WTC11 (cell line): ENCODE measurements at regions not wholly inside any gene's neighbourhood (a gene's known extent, or its start where the extent isn't known, plus 50 kb on each side); places are given as distances from the start of the nearest gene placed in this dataset.

Experiments
- ATAC-seq: fragments of 200-7000 bp; cut with Tn5 transposase; 2 replicates; pipeline ENCODE4 v1.10.0; 2021; ENCODE audit warnings: mild to moderate bottlenecking, moderate library complexity
- CTCF ChIA-PET: fragments of 300-600 bp; sonication (Branson Sonifier 250); formaldehyde crosslinking; loops from one replicate; lab custom pipeline; 2021; ENCODE audit warnings: antibody characterized with exemption; lab: Charles Lee
- POLR2A ChIA-PET: fragments of 350-600 bp; sonication (Branson Sonifier 250); formaldehyde crosslinking; loops from one replicate; lab custom pipeline; 2021; ENCODE audit warnings: antibody characterized with exemption; lab: Charles Lee
- DNase-seq: peaks from one replicate; pipeline ENCODE4 v3.0.0; 2021; ENCODE audit warnings: low spot score
- H3K27ac Mint-ChIP-seq: 2 replicates; pipeline ENCODE4 v1.8.0; 2021; ENCODE audit warnings: mixed read lengths
- H3K27me3 Mint-ChIP-seq: 2 replicates; pipeline ENCODE4 v1.8.0; 2021; ENCODE audit warnings: low read depth, mild to moderate bottlenecking, moderate library complexity, mixed read lengths
- H3K36me3 Mint-ChIP-seq: 2 replicates; pipeline ENCODE4 v1.8.0; 2021; ENCODE audit warnings: mixed read lengths
- H3K4me1 Mint-ChIP-seq: 2 replicates; pipeline ENCODE4 v1.8.0; 2022; ENCODE audit warnings: mixed read lengths
- H3K4me3 Mint-ChIP-seq: 2 replicates; pipeline ENCODE4 v1.8.0; 2021; ENCODE audit warnings: mild to moderate bottlenecking, moderate library complexity, mixed read lengths
- H3K9me3 Mint-ChIP-seq: 2 replicates; pipeline ENCODE4 v1.8.0; 2021; ENCODE audit warnings: mixed read lengths
- AR ChIP-seq: fragments of 250-450 bp; sonication (Bioruptor Pico); IDR thresholded peaks from 2 replicates; pipeline ENCODE4 v1.9.0; 2021; ENCODE audit warnings: mild to moderate bottlenecking
- ATF1 ChIP-seq: sonication (generic); formaldehyde crosslinking; IDR thresholded peaks from 2 replicates; pipeline ENCODE4 v1.8.1; 2023; ENCODE audit warnings: mild to moderate bottlenecking, moderate library complexity, missing genetic modification reagents
- CREB1 ChIP-seq: sonication (generic); formaldehyde crosslinking; IDR thresholded peaks from 2 replicates; pipeline ENCODE4 v1.8.0; 2023; ENCODE audit warnings: mild to moderate bottlenecking, missing genetic modification reagents
- CREM ChIP-seq: sonication (generic); formaldehyde crosslinking; IDR thresholded peaks from 2 replicates; pipeline ENCODE4 v1.8.1; 2022; ENCODE audit warnings: mild to moderate bottlenecking, missing genetic modification reagents, moderate library complexity
- CTCF ChIP-seq: fragments of 200-600 bp; IDR thresholded peaks from 2 replicates; pipeline ENCODE4 v1.8.0; 2022; ENCODE audit warnings: antibody characterized with exemption
- E2F4 ChIP-seq: sonication (generic); formaldehyde crosslinking; IDR thresholded peaks from 2 replicates; pipeline ENCODE4 v1.8.1; 2022; ENCODE audit warnings: low read depth, mild to moderate bottlenecking, moderate library complexity, missing genetic modification reagents, borderline replicate concordance
- ESRRA ChIP-seq: sonication (generic); formaldehyde crosslinking; IDR thresholded peaks from 2 replicates; pipeline ENCODE4 v1.8.1; 2022; ENCODE audit warnings: mild to moderate bottlenecking, missing genetic modification reagents, borderline replicate concordance
- ETV6 ChIP-seq: sonication (generic); formaldehyde crosslinking; IDR thresholded peaks from 2 replicates; pipeline ENCODE4 v1.8.1; 2022; ENCODE audit warnings: mild to moderate bottlenecking, missing genetic modification reagents
- GRHL2 ChIP-seq: fragments of 250-450 bp; sonication (Bioruptor Pico); IDR thresholded peaks from 2 replicates; pipeline ENCODE4 v1.8.0; 2022; ENCODE audit warnings: mild to moderate bottlenecking, moderate library complexity; ENCODE audit not compliant: insufficient replicate concordance, severe bottlenecking
- HMGA2 ChIP-seq: fragments of 250-450 bp; sonication (Bioruptor Pico); IDR thresholded peaks from 2 replicates; pipeline ENCODE4 v1.4.0; 2021; ENCODE audit warnings: mild to moderate bottlenecking, moderate library complexity
- JUN ChIP-seq: sonication (generic); formaldehyde crosslinking; IDR thresholded peaks from 2 replicates; pipeline ENCODE4 v1.8.0; 2023; ENCODE audit warnings: mild to moderate bottlenecking, missing genetic modification reagents
- NFATC4 ChIP-seq: fragments of 250-450 bp; sonication (Bioruptor Pico); IDR thresholded peaks from 2 replicates; pipeline ENCODE4 v1.9.0; 2021; ENCODE audit warnings: mild to moderate bottlenecking
- PREB ChIP-seq: sonication (generic); formaldehyde crosslinking; IDR thresholded peaks from 2 replicates; pipeline ENCODE4 v1.8.1; 2022; ENCODE audit warnings: mild to moderate bottlenecking, missing genetic modification reagents, moderate library complexity, borderline replicate concordance
- SP1 ChIP-seq: sonication (generic); formaldehyde crosslinking; conservative IDR thresholded peaks from 2 replicates; pipeline ENCODE4 v1.8.1; 2022; ENCODE audit warnings: missing genetic modification reagents
- TEAD4 ChIP-seq: sonication (generic); formaldehyde crosslinking; IDR thresholded peaks from 2 replicates; pipeline ENCODE4 v1.8.0; 2022; ENCODE audit warnings: mild to moderate bottlenecking, missing genetic modification reagents
- USF1 ChIP-seq: sonication (generic); formaldehyde crosslinking; IDR thresholded peaks from 2 replicates; pipeline ENCODE4 v1.8.0; 2022; ENCODE audit warnings: mild to moderate bottlenecking, missing genetic modification reagents
- ZNF425 ChIP-seq: fragments of 250-450 bp; sonication (Bioruptor Pico); conservative IDR thresholded peaks from 2 replicates; pipeline ENCODE4 v1.9.0; 2021; ENCODE audit warnings: mild to moderate bottlenecking

GRCh38 chr10:91073286-91073979, 147.0 kb upstream of the PCGF5 start:
- no peak for DNase-seq
- TF ChIP-seq CTCF, result no peak
- TF ChIP-seq CREM (CRISPR knock-in tag), result no peak
- no peak for TF ChIP-seq SP1 (CRISPR knock-in tag)
- no peak for TF ChIP-seq JUN (CRISPR knock-in tag)
- TF ChIP-seq TEAD4, result no peak
- TF ChIP-seq HMGA2, result no peak
- TF ChIP-seq ETV6 (CRISPR knock-in tag), result no peak
- TF ChIP-seq NFATC4 (CRISPR knock-in tag), result no peak
- TF ChIP-seq GRHL2, result no peak
- ChIA-PET POLR2A (no interaction called here), CTCF (no interaction called here)
- H3K9me3 Mint-ChIP-seq, result peaks cover 3% of the 10 kb centered on the region; the same call in 1 of the 2 replicates
- H3K27me3 Mint-ChIP-seq, result peaks cover 9% of the 10 kb centered on the region
- no peak overlapping the region for H3K4me3 Mint-ChIP-seq
- H3K36me3 Mint-ChIP-seq, result no peaks in the 10 kb centered on the region
- no peak overlapping the region for H3K27ac Mint-ChIP-seq
- H3K4me1 Mint-ChIP-seq, result peaks cover 12% of the 10 kb centered on the region
- ATAC-seq, result no peak

GRCh38 chr10:91076991-91077548, 143.4 kb upstream of the PCGF5 start:
- POLR2A ChIA-PET, result no interaction called here
- Mint-ChIP-seq H3K4me3 (no peak overlapping the region), H3K4me1 (peaks cover 22% of the 10 kb centered on the region), H3K9me3 (peaks cover 3% of the 10 kb centered on the region; the same call in 1 of the 2 replicates), H3K27ac (no peak overlapping the region), H3K27me3 (peaks cover 8% of the 10 kb centered on the region; the same call in 1 of the 2 replicates), H3K36me3 (no peaks in the 10 kb centered on the region)
- CTCF ChIA-PET, result interaction anchor here (1.5 to 1.9 kb wide), 2 partner anchors 11 to 165 kb away, joined by 4 read pairs; no protein-coding TSS in a partner anchor
- TF ChIP-seq USF1 (CRISPR knock-in tag), result no peak
- DNase-seq, result no peak
- no peak for ATAC-seq

- POLR2A ChIA-PET, result no interaction called here
- TF ChIP-seq JUN (CRISPR knock-in tag) (no peak), PREB (CRISPR knock-in tag) (no peak), ESRRA (CRISPR knock-in tag) (no peak), CREM (CRISPR knock-in tag) (no peak), ZNF425 (CRISPR knock-in tag) (no peak), AR (CRISPR knock-in tag) (no peak), ATF1 (CRISPR knock-in tag) (no peak), CREB1 (CRISPR knock-in tag) (no peak), E2F4 (CRISPR knock-in tag) (no peak)
- Mint-ChIP-seq H3K27ac (no peak overlapping the region), H3K4me3 (no peak overlapping the region), H3K9me3 (peaks cover 3% of the 10 kb centered on the region; the same call in 1 of the 2 replicates), H3K36me3 (no peaks in the 10 kb centered on the region), H3K4me1 (peaks cover 25% of the 10 kb centered on the region), H3K27me3 (peaks cover 6% of the 10 kb centered on the region; the same call in 1 of the 2 replicates)
- CTCF ChIA-PET, result interaction anchor here (1.5 to 1.9 kb wide), 2 partner anchors 11 to 166 kb away, joined by 4 read pairs; no protein-coding TSS in a partner anchor
- no peak for ATAC-seq
- no peak for DNase-seq
Measured at GRCh38 chr10:91077549-91078071, 142.9 kb upstream of the PCGF5 start.
